Upper lobe of left lung (tissue), 4 donors: ENCODE measurements at regions not wholly inside any gene's neighbourhood (a gene's known extent, or its start where the extent isn't known, plus 50 kb on each side); places are given as distances from the start of the nearest gene placed in this dataset.

ENCODE experiments used
- CTCF ChIP-seq, 6 experiments: fragments of 450-650 bp in 4 of 6; fragments of 200-600 bp in 2 of 6; sonication (generic) in 2 of 6; IDR thresholded peaks; one replicate each; pipeline ENCODE4 v1.5.1; 2016 to 2019; ENCODE audit warnings: antibody characterized with exemption in 6 of 6
- EP300 ChIP-seq, 4 donors: sonication (generic); formaldehyde crosslinking; IDR thresholded peaks; one replicate each; pipeline ENCODE4 v1.5.1; 2017; ENCODE audit warnings: antibody characterized with exemption in 4 of 4, control low read depth in 2 of 4
- POLR2AphosphoS5 ChIP-seq, 2 donors: sonication (generic); formaldehyde crosslinking; IDR thresholded peaks; one replicate each; pipeline ENCODE4 v1.5.1; 2017; ENCODE audit warnings: antibody characterized with exemption in 2 of 2

GRCh38 chr17:71409712-71410111, 711.1 kb upstream of the SOX9 start:
- TF ChIP-seq CTCF (IDR thresholded peaks at IDR 0.05) (no peak), POLR2AphosphoS5 (IDR thresholded peaks at IDR 0.05) (no peak), EP300 (IDR thresholded peaks at IDR 0.05) (no peak)
